Occipital lobe (tissue), 1 donor: ENCODE measurements at regions not wholly inside any gene's neighbourhood (a gene's known extent, or its start where the extent isn't known, plus 50 kb on each side); places are given as distances from the start of the nearest gene placed in this dataset.
"Not testable (repeated sequence)": the region's sequence is repeated elsewhere in the genome, so short reads cannot be mapped to it uniquely, and the experiment has no call there.

Source experiments
- DNase-seq: peaks from one replicate; lab custom pipeline; 2025; lab: John Stamatoyannopoulos, UW

GRCh38 chr7:32688092-32688491 lies 192.8 kb downstream of the AVL9 start:
- not testable (repeated sequence) for DNase-seq

DNA sequence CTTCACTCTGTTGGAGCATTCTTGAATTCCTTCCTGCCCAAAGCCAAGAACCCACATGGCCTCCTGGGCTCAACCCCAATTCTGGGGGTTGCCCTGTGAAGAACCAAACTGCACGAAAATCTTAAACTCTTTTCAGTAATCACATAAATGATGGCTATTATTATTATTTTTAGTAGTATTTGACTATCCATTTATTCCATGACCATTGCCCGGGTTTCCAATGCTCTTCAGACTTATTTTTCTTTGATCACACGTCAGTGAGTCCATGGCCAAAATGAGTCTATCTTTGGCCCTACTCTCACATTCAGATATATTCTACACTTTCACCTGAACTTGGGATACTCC lies 185.9 kb downstream of the AVL9 start:
- DNase-seq, result no peak

- DNase-seq, result no peak
Observed at GRCh38 chr7:32680259-32681173, 185.2 kb downstream of the AVL9 start.

- no peak for DNase-seq
Observed at GRCh38 chr7:32679192-32679591, 183.9 kb downstream of the AVL9 start.

- DNase-seq, result no peak
Observed at GRCh38 chr7:32677593-32677992, 182.3 kb downstream of the AVL9 start.

DNA sequence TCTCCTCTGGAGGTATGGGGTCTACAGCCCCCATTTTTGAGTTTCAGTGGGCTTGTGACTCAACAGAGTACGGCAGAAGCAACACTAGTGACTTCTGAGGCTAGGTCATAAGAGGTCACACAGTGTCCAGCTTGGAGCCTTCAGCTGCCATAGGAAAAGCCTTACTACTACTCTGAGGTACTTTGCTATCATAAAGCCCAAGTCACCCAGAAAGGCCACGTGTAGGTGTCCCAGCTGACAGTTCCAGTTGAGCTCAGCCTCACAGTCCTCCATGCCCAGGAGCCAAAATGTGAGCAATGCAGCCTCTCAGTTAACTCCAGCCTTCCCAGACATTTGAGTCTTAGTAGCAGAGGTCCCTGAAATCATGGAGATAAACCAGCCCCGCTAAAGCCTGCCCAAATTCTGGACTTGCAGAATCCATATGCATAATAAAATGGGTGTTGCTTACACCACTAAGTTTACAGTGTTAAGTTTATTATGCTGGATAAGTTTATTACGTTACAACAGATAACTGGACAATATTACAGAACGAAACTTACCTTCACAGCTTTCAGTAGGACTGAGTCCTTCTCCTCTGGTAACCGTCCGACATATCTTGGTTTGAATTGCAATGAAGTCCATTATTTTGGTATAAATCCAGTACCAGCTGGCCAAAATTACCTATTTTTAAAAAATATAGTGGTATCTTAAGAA lies 181.1 kb downstream of the AVL9 start:
- DNase-seq, result no peak

GRCh38 chr7:32673275-32673983 lies 178.1 kb downstream of the AVL9 start:
- DNase-seq, result no peak

DNA sequence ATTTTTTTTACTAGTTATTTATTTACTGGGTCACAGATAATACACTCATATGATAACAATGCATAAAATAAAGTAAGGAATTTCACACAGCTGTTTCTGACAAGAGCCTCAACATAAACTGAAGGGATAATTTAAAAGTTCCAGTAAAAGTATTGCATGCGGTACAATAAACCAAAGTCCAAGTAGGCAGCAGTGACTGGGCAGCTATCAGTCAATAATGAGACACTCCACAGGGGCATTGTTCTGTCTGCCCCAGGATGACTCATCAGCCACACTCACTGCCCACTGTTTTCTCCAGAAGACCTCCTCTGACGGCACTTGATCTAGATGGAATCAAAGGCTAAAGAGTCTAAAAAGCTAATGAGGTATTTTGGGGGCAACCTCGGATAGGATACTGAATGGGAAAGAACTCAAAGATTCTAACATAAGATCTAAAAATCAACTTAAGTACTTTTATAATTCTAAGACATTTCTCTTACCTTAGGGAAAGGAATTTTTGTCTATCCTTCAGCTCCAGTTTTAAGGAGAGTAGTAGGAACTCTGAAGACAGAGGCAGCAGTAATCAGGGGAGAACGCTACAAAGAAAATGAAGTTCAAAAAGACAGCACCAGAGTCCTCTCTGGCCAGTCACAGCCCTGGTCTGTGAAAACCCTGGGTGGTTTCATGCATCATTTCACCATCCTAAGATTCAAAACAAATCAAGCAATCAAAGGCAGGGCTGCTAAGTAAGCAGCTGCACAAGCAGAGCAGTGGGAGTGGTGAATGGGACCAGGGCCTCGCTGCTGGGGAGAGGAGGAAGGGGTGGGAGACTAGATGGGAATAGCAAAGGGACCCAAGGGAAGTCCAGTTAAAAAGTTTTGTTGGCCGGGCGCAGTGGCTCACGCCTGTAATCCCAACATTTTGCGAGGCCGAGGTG lies 175.1 kb downstream of the AVL9 start:
- DNase-seq, result no peak

DNA sequence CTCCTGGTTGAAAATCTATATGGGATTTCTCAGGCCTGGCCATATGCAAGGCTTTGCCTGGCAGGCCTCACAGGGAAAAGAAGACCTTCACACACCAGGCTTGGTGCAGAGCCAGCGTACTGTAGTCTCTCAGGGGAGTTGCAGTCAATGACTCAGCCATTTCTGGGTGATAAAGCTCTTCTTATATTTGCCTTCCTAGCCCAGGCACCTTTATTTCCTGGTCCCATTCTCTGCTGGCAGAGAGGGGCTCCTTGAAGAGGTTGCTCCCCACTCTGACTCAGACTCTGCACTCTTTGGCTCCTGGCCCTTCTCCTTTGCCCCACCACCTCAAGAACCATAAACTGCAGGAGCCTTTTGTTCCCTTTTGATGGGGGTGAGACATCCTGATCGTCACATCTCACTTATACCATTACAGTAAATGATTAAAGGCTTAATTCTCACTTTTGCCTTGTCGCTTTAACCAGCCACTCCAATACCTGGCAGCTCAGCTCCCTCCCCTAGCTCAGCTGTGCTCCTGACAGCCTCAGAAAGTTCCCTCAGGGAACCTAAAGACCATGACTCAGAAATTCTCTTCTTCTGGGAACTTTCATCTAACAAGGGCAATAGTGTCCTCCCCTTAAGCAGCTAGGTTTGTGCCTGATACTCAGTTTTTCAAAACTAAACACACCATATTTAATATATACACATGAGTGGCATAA lies 174.0 kb downstream of the AVL9 start:
- DNase-seq, result not testable (repeated sequence)

DNA sequence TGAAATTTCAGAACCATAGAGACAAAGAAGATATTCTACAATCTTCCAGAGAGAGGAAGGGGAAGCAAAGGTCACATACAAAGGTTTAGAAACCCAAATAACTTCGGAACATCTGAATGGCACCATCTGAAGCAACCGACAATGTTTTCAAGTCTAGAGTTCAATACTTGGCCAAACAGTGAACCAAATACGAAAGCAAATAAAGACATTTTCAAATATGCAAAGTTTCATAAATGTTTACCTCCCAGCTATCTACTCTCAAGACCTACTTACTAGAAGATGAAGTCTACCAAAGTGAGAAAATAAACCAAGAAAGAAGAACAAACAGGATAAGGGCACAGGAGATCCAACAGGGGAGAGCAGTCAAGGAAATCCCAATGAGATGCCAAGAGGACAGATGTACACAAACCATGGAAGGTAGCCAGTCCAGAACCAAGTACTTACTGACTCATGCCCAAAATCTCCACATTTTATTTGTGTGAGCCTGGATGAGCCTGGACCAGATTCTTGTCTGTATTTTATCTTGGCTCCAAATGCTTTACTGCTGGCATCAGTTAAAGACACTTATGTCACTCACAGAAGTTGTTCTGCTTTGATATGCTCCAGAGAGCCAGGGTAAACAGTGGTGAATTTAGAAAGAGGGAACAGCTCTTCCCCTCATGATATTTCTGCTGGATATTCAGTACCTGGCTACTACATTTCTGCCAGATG lies 173.3 kb downstream of the AVL9 start:
- not testable (repeated sequence) for DNase-seq

- DNase-seq, result not testable (repeated sequence)
Observed at GRCh38 chr7:32667586-32667985, 172.3 kb downstream of the AVL9 start.

DNA sequence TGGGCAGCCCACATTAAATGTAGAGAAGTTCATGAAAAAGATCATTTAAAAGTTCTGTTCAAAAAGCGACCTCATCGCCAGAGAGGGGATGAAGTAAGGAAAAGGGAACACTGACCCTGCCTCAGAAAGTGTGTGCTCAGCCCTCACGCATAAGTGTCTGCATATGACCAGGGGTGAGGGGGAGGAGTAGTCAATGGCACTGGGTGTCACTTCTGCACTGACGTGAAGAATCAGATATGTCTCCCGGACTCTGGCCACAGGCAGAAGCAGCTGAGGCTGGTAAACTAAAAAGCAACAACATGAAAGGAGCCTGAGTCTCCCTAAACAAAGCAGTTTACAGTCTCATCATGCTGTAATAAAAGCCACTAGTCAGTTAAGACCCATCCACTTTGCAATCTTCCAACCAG lies 168.5 kb downstream of the AVL9 start:
- DNase-seq, result not testable (repeated sequence)

DNA sequence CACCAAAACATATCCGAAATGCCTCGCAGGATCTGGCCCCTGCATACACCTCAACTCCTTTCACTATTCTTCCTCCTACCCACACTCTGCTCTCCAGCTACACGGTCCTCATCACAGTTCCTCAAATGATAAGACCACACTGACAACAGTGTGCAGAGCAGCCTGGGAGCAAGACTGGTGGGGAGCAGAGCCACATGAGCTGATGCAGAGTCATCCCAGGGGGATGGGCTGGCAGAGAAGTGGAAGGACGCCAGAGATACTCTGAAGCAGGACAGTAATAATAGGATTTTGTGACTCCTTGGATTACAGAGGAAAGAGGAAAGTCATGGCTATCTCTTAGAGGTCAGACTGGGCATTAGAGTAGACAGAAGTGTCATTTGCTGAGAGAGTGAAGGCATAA lies 167.2 kb downstream of the AVL9 start:
- not testable (repeated sequence) for DNase-seq

DNA sequence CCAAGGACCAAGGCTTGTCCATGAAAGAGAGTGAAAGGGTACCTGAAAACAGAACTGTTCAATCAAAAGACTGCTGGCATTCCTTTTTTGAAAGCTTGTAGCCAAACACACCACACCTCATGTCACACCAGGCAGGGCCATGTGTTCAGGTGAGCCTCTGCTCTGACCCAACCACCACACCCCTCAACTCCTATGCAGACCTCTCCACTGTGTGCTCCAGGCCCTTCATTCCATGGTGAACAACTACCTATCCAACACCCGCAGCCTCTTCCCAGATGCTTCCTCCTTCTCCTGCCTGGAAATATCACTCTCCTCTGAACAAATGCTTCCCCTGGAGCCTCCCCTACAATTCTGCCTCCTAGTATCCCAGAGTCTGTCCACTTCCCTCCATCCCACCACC lies 166.6 kb downstream of the AVL9 start:
- DNase-seq, result no peak

GRCh38 chr7:32661501-32661900 lies 166.2 kb downstream of the AVL9 start:
- no peak for DNase-seq

DNA sequence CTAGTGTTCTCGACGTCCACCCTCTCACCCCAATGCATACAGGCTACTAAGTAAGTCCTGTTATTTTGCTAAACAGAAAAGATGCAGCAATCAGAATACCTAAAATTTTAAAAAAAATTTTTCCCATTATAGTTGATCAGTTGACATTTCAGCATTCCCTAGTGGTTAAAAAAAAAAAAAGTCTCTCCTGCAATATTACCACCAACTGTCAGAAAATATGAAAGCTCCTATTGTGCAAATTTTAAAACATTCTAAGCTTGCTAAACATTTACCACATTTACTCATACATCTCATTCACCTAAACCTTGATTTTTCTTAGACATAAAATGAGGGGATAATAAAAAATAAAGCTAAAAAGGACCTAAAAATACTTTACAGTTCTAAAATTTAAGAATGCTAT lies 165.6 kb downstream of the AVL9 start:
- no peak for DNase-seq

- no peak for DNase-seq
Observed at GRCh38 chr7:32659853-32660252, 164.6 kb downstream of the AVL9 start.

DNA sequence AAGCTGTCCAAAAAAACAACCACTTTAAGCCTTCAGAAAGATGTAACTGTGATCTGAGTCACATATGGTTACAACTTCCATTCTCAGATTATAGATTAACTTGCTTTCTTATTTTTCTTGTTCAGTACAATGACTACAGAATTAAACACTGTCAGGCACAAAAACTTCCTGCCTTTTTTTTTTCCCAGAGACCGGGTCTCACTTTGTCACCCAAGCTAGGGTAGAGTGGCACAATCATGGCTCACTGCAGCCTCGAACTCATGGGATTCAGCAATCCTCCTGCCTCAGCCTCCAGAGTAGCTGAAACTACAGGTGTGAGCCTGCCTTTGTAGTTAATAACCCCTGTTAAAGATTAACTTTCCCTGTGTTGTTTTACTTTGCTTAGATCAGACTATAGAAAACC lies 163.2 kb downstream of the AVL9 start:
- no peak for DNase-seq

DNA sequence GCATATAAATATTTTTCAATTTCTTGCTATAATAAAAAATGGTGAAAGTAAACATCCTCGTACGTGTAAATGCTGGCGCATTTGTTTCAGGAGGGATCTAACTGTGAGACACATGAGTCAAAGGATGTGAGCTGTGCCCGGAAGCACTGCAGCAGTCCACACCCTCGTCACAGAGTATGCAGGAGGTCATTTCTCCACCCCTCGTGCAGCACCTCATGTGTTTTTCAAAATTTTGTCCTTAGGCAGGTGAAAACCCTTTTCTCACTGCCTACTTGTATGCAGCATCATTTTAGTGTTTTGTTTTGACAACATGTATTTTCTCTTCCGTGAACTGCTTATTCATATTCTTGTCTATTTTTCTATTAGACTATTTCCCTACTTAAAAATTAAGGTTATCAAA lies 162.7 kb downstream of the AVL9 start:
- DNase-seq, result no peak

DNA sequence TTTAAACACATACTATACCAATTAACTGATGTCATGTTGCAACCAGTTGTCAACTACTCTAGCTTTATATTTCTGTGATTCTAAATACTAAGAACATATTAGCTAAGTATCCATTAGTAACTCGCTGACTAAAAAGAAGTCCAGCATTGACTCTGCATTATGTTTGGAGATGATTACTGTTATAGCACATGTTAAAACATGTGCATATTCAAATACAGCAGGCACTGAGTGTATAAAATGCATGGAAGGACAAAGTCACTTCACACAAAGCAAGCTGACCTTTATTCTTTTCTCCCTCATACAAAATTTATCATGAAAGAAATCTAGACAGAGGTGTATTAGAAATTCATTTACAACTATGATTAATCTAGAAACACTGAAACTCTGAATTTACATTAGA lies 159.3 kb downstream of the AVL9 start:
- not testable (repeated sequence) for DNase-seq
